ACHN (cell line): ENCODE measurements at regions not wholly inside any gene's neighbourhood (a gene's known extent, or its start where the extent isn't known, plus 50 kb on each side); places are given as distances from the start of the nearest gene placed in this dataset.
"Not testable (repeated sequence)": the region's sequence is repeated elsewhere in the genome, so short reads cannot be mapped to it uniquely, and the experiment has no call there.

Experiments
- DNase-seq: peaks from one replicate; pipeline ENCODE4 v3.0.0-alpha.2; 2015
- in situ Hi-C: cut with HindIII; loops from 2 replicates; pipeline ENCODE4 v1.10.0; 2017; ENCODE audit warnings: low sequenced_read_pairs, low pct_ligation_motif_present, low pct_unique_long_range_greater_than_20kb

DNA sequence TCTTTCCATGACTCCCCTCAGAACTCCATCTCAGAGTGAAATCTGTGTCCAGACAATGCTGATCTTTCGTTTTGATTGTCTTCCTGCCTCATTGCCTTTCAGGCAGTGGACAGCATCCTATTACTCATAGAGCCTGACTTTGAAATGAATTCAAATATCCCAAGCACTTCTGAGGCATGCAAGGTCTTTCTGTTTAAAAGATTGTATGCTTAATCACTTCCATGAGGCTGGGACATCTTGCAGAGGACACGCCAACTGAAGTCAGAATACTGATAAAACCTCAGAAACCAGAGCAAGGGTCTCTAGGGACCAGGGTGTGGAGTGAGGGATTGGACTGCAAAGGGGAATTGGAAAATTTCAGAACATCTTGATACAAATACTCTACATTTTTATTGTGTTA lies 836.5 kb upstream of the ID2 start:
- in situ Hi-C loops, result no loop called here
- no peak for DNase-seq

DNA sequence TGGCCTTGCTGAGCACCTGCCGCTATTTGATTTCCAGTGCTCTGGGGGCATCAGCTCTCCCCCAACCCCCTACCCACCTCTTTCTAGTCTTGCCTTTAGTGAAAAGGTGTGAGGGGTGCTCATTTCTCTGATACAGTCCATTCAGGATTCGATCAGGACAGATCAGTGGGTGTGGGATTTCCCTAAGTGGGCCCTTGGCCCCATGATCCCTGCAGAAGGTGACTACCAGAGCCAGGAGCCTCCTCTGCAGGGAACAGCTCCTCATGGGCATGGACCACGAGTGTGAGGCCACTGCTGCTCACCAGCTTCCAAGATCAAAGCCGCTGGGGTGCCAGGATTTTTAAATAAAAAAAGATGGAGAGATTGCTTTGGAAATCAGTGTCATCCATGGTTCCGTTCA lies 835.2 kb upstream of the ID2 start:
- in situ Hi-C loops, result no loop called here
- DNase-seq, result no peak

DNA sequence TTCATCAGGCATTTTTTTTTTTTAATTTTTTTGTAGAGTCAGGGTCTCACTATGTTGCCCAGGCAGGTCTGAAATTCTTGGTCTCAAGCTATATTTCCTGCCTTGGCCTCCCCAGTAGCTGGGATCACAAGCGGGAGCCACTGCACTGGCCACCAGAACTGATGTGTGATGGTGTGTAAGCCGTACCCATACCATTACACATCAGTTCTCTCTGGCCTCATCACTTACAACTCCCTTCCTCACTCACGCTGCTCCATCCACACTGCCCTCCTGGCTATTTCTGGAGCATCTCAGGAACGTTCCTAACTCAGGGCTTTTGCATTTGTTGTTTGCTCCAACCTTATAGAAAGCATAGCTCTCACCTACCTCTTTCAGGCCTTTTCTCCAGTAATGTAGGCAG lies 834.5 kb upstream of the ID2 start:
- in situ Hi-C loops, result no loop called here

DNA sequence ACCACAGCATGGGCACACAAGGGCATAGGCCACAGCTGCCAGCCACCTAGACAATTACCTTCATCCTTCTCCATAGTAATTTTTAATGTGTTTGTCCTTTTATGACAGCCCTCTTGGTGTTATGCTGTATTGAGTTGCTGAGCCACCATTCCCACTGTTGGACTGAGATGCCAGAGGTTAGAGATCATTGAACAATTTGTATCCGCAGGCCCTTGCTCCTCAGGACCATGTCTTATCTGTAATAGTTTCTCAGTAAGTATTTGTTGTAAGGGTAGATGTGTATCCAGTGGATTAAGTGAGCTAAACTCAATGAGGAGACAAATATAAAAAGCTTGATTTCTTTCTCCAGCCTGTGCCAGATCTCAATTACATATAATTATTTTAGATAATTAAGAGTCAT lies 832.8 kb upstream of the ID2 start:
- in situ Hi-C loops, result no loop called here
- DNase-seq, result no peak

More for the DNA sequence above, 834.5 kb upstream of the ID2 start:
- DNase-seq, result no peak

DNA sequence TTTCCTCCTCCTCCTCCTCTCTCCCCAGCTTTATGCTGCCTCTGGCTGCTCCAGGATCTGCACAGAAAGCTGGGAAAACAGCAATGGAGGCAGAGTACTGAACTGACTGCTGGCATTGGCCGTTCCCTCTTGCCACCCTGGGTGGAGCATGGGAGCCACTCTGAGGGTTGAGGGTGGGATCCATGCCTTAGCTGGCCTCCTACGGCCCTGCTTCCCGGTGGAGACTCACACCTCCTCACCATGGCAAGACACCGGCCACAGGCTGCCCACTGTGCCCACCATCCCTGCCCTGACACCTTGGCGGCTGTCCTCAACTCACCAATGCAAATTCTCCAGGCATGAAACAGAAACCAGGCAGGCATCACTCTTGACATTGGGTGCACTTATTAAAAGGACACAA lies 832.3 kb upstream of the ID2 start:
- in situ Hi-C loops, result no loop called here
- no peak for DNase-seq

DNA sequence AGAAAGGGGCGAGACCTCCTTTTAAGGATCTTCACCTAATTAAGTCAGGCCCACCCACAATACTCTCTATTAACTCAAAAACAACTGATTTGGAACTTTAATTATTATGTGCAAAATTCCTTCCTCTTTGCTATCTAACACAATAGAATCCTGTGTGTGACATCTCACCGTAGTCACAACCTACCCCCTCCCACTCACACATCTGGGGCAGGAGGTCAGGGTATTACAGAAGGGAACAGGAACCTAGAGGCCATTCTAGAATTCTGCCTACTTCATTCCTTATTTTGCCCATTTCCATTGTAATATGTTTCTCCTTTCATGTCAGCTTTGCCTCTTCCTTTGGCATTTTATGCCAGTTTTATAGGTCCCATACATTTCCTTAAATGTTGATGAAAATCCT lies 829.3 kb upstream of the ID2 start:
- in situ Hi-C loops, result no loop called here
- DNase-seq, result no peak

DNA sequence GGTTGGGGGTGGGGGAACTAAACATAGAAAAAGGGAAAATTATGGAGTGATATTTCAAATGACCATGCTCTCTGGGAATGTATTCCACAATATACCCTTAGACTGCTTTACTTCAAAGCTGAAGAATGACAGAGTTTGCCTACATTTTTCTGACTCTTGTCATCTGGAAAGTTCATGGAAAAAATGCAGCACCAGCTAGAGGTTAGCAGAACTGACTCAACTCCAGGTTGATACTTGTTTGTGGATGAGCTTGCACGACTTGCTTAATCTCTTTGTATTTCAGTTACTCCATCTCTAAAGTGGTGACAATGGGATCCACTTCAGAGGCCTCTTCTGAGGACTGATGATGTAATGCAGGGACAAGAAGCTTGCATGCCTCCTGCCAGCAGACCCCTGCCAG lies 824.0 kb upstream of the ID2 start:
- in situ Hi-C loops, result no loop called here
- DNase-seq, result no peak

DNA sequence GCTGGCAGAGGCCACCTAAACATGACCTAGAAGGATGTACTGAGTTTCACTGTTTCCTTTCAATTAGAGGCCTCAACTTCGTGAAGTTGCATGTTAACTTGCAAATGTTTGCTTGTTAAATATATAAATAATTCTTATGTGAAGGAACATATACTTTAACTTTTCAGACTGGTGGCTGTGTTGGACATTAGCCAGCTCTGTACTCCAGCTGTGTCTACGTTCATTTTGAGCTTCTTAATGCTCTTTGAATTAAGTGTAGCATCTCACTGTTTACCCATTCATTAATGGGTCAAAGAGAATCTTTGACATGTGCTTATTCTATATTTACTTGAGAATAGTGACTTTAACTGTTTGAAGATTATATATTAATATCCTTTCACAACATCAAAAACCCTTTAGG lies 823.2 kb upstream of the ID2 start:
- in situ Hi-C loops, result no loop called here
- DNase-seq, result no peak

DNA sequence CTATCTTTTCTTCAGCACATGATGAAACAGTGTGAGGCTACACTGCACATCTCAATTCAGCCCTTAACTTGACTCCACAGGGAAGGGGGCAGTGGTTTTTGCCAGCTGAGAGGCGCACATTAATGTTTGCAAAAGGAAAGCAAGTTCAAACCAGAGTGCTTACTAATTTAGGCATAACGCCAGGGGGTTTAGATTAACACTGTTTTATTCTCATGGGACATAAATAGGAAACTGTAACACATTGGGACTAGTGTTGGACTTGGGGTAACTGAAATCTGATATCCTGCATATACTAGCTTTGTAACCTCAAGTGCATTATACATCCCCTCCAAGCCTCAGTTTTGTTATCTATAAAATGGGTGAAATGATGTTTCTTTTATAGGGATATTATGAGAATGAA lies 821.2 kb upstream of the ID2 start:
- DNase-seq, result no peak
- in situ Hi-C loops, result no loop called here

DNA sequence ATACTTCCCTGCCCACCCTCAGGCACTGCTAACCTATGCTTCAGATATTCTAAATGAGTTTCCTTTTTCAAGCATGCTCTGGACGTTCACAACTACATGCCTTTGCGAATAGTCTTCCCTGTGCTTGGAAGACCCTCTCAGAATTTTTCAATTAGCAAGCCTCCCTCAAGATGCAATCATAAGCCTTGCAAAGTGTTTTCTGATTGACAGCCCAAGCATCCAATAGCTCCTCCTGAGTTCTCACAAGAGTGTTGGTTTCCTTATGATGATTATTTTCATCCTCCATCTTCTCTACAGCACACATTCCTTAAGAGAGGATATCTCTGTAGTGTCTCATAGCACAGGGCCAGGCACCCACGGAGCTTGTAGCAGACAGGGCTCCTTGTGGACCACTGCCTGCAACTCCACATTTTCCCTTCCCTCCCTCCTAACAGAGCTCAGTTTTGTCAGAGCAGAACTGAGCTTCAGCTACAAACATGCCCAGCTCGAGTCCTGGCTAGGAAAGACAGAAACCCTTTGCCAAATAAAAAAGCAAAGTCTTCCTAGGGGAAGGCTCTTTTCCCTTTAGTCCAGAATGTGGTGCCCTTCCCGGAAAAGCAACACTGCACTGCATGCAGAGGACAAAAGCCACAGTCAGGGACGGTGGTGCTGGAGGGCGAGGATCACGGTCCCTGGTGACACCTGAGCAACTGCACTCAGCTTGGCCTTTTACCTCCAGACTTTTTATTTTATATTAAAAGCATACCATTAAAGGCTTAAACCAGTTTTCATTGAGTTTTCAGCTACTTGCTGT lies 819.8 kb upstream of the ID2 start:
- no peak for DNase-seq
- in situ Hi-C loops, result no loop called here

DNA sequence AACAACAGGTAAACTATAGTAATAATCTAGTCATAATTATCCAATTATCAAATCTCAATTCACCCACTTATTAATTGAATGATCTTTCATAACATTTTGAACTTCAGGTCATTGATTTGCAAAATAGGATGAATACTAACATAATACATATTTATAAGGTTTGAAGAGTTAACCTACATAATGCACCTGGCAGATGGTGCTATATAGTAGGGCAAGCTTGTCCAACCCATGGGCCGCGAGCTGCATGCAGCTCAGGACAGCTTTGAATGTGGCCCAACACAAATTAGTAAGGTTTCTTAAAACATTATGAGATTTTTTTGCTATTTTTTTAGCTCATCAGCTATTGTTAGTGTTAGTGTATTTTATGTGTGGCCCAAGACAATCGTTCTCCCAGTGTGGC lies 815.8 kb upstream of the ID2 start:
- DNase-seq, result no peak
- in situ Hi-C loops, result no loop called here

DNA sequence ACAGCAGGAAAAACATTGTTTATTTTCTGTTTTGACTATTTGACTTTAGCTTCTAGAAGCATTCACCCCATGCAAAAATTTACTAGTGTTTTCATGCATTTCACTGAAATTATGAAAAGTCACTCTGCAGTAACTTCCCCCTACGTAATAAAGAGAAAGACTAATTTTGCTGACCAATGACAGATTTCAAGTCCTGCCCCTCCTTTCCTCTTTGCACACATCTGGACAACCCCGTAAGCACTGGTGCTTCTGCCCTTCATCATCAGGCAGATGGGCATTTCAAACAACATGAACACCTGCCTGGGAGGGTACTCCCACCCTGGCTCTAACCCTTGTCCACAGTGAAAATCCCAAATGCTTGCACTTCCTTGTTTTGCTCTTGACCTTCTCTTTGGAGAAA lies 815.0 kb upstream of the ID2 start:
- DNase-seq, result no peak
- in situ Hi-C loops, result no loop called here

DNA sequence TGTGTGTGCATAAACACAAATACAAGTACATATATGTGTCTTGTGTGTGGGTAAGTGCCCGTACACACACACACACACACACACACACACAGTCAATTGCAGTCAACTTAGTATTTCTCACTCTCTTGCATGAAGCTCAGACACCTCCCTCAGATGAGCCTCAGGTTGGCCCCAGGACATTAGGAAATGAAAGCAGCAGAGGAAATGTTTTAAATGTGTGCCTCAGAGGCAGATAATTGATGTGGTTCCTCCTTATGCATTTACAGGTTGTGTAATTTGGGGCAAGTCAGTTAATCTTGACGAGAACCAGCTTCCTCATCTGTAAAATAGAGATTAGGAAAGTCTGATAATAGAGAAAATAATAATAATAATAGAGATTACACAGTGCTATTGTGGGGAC lies 814.0 kb upstream of the ID2 start:
- DNase-seq, result no peak
- in situ Hi-C loops, result no loop called here

DNA sequence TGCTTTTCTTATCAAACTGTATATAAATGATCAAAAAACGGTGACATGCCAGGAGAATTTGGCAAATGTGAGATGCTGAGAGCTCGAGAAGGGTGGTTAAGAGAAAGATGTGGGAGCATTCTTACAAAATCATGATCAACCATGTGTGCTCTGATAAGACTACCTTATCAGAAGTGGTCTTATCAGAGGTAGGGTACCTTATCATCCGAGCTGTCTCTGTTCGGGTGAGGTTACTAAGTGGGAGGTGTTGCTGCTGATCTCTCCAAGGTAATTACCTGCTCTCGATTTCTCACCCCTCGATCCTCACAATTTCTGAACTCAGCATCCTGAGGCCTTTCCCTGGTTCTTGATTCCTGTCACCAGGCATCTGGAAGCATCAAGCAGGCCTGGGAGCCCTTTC lies 813.0 kb upstream of the ID2 start:
- in situ Hi-C loops, result no loop called here
- DNase-seq, result no peak

DNA sequence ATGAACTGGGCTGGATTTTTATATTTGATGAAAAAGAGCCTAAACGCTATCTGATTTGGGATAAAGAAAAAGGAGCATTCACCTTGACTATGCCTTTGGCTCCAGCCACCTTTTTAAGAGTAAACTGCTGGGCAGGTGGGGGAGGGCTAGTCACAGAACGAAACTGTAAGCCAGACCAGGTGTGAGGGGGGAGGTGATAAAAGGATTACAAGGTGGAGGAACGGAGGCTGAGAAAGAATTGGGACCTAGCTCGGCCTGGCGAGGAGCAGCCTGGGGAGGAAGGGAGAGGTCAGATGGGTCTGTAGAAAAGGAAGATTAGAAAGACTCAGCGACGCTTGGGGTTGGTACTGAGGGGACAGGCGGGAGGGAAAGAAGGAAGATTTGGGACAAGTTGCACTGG lies 805.4 kb upstream of the ID2 start:
- DNase-seq, in situ Hi-C loops: not testable (repeated sequence)

DNA sequence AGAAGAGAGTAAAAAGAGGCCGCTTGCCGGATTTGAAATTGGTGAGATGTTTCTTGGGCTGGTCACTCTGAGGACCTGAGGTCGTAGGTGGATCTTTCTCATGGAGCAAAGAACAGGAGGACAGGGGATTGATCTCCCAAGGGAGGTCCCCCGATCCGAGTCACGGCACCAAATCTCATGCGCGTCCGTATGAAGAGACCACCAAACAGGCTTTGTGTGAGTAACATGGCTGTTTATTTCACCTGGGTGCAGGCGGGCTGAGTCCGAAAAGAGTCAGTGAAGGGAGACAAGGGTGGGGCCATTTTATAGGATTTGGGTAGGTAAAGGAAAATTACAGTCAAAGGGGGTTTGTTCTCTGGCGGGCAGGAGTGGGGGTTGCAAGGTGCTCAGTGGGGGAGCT lies 803.6 kb upstream of the ID2 start:
- in situ Hi-C loops, DNase-seq: not testable (repeated sequence)

DNA sequence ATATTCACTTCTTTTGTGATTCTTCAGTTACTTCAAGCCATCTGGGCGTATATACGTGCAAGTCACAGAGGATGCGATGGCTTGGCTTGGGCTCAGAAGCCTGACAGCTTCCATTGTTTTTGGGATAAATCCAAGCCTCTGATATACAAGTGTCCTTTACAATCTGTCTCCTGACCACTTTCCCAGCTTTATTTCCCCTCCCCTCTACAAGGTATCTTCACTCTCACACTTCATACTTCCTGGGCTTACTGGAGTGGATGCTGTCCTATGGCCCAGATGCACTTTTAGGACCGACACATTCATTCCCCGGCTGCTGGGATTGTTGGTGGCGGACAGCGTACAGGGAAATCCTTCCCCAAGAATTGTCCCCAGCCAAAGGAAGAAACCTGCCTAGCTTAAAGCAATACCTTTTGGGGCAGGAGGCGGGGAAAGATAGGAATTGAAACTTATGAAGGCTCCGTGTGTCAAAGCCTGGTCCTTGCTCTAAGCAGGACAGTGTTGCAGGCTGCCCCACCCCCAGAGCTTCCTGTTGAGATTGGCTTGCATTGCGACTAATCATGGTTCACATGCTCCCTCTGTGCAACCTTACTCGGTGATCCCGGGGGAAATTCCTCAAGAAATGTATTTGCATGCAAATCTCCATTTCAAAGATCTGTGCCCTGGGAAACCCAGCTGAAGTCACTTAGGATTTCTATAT lies 802.9 kb upstream of the ID2 start:
- no peak for DNase-seq
- in situ Hi-C loops, result no loop called here

DNA sequence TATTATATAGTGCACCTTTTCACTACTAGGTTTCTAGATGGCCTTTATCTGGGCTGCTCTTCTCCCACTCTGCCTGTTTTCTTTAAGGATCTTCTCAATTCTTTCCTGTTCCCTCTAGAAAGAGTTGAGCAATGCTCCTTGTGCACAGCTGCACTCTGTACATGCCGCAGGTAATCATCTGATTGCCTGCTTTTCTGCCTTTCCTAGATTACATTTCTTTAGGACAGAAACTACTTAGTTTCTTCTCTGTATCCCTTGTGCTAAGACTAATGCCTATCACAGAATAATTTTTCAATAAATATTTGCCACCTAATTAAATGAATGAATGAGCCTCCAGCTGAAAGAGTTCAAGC lies 802.4 kb upstream of the ID2 start:
- no peak for DNase-seq
- in situ Hi-C loops, result no loop called here

DNA sequence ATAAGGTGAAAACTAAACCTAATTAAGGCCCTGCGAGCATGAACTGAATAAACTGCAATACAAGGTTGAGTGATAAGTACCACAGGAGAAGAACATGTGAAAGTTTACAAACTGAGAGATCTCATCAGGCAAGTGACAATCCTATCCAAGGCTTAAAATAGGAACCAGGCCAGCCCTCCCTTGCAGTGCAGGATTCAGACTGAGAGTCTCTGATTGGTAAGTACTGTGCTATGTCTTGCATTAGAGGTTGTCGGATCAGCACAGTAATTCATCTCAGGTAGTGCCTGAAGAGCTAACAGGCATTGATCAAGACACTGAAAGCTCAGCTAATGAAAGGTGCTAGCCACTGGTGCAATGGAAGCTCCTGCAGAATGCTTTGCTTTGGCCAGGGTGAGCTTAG lies 801.7 kb upstream of the ID2 start:
- in situ Hi-C loops, result no loop called here
- DNase-seq, result no peak

DNA sequence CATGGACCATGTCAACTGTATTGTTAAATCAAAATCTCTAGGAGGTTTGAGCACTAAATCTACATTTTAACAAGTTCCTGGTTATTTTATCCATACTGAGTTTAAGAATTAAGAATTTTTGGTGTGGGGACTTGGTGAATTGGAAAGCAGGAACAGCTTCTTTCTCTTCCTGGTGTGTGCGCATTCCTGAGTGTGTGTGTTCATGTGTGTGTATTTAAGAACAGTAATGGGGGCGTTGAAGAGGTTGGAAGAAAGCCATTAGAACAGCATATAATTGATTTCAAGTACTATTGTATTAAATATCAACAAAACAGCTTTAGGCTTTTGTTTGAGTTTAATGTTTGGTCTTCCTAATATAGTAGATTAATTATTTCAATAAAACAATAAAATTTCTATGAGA lies 801.3 kb upstream of the ID2 start:
- in situ Hi-C loops, result no loop called here
- DNase-seq, result no peak
